ENCODE measurements at regions not wholly inside any gene's neighbourhood (a gene's known extent, or its start where the extent isn't known, plus 50 kb on each side); places are given as distances from the start of the nearest gene placed in this dataset.

DNA sequence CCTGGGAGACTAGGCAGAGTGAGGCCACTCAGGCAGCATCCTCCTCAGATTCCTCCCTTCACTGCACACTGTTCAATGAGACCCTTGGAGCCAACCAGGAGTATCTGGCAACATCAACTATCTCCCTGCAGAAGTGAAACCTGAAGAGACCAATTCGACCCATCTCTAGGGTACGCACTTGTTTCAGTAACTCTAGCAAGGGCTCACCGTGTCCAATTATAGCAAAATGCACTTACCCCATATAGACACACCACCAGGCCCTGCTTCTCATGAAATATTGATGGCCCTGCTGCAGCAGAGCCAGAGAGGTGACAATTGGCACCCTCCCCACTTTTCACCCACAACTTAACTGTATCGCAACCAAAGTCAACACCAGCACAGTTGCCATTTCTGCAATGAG lies 196.1 kb upstream of the IGF1R start:
- H3K4me3 ChIP-seq, result no peak overlapping the region
- H3K9me3 ChIP-seq, result no peaks in the 10 kb centered on the region
- H3K4me1 ChIP-seq, result no peaks in the 10 kb centered on the region
- no peaks in the 10 kb centered on the region for H3K27me3 ChIP-seq
- 90% methylated on average over 4 of the region's 4 CpGs for WGBS, 2 donors
- no peak for TF ChIP-seq EP300 (IDR thresholded peaks at IDR 0.05)
- TF ChIP-seq POLR2AphosphoS5 (IDR thresholded peaks at IDR 0.05), result no peak
- TF ChIP-seq, protein P1, sequence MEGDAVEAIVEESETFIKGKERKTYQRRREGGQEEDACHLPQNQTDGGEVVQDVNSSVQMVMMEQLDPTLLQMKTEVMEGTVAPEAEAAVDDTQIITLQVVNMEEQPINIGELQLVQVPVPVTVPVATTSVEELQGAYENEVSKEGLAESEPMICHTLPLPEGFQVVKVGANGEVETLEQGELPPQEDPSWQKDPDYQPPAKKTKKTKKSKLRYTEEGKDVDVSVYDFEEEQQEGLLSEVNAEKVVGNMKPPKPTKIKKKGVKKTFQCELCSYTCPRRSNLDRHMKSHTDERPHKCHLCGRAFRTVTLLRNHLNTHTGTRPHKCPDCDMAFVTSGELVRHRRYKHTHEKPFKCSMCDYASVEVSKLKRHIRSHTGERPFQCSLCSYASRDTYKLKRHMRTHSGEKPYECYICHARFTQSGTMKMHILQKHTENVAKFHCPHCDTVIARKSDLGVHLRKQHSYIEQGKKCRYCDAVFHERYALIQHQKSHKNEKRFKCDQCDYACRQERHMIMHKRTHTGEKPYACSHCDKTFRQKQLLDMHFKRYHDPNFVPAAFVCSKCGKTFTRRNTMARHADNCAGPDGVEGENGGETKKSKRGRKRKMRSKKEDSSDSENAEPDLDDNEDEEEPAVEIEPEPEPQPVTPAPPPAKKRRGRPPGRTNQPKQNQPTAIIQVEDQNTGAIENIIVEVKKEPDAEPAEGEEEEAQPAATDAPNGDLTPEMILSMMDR (IDR thresholded peaks at IDR 0.05), result no peak
- no peak for TF ChIP-seq POLR2A (IDR thresholded peaks at IDR 0.05)
- H3K36me3 ChIP-seq, result no peaks in the 10 kb centered on the region
- no peak overlapping the region for H3K27ac ChIP-seq
- no peak for DNase-seq
- intact Hi-C loops (cut with DNase I), result no loop called here

DNA sequence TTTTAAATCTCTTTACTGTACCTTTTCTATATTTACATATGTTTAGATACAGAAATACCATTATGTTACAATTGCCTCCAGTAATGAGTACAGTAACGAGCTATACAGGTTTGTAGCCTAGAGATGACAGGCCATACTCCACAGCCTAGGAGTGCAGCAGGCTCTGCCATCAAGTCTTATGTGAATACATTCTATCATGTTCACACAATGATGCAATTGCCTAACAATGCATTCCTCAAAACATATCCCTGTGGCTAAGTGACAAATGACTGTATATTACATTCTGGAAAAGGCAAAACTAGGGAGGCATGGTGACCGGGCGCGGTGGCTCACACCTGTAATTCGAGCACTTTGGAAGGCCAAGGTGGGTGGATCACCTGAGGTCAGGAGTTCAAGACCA lies 192.4 kb upstream of the IGF1R start:
- intact Hi-C loops (cut with DNase I), result no loop called here
- H3K4me3 ChIP-seq, result no peak overlapping the region
- no peaks in the 10 kb centered on the region for H3K9me3 ChIP-seq
- no peaks in the 10 kb centered on the region for H3K4me1 ChIP-seq
- no peak for DNase-seq
- no peaks in the 10 kb centered on the region for H3K27me3 ChIP-seq
- WGBS, 2 donors, result 80 to 88% methylated on average over 5 of the region's 5 CpGs
- H3K36me3 ChIP-seq, result no peaks in the 10 kb centered on the region
- TF ChIP-seq POLR2A (IDR thresholded peaks at IDR 0.05) (no peak), POLR2AphosphoS5 (IDR thresholded peaks at IDR 0.05) (no peak), EP300 (IDR thresholded peaks at IDR 0.05) (no peak)
- TF ChIP-seq, protein P1 (IDR thresholded peaks at IDR 0.05), result no peak
- H3K27ac ChIP-seq, result no peak overlapping the region

DNA sequence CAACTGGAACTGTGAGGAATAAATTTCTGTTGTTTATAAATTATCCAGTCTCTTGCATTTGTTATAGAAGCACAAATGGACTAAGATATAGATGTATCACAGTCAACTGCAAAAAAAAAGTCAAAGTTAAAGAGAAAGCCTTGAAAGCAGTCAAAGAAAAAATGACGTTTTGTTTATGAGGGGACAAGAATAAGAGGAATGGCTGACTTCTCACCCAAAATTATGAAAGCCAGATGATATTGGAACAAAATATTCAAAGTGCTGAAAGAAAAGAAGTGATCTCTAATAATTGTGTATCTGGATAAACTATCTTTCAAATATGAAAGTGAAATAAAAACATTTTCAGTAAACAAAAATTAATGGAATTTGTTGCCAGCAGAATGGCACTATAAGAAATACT lies 171.8 kb upstream of the IGF1R start:
- Histone ChIP-seq H3K4me1 (no peaks in the 10 kb centered on the region), H3K4me3 (no peak overlapping the region), H3K9me3 (peaks cover 0 to 13% (median 4%) of the 10 kb centered on the region in 4 donors), H3K27me3 (no peaks in the 10 kb centered on the region), H3K36me3 (no peaks in the 10 kb centered on the region), H3K27ac (no peak overlapping the region)
- intact Hi-C loops (cut with DNase I), result no loop called here
- TF ChIP-seq POLR2AphosphoS5 (IDR thresholded peaks at IDR 0.05), result no peak
- no peak for TF ChIP-seq EP300 (IDR thresholded peaks at IDR 0.05)
- TF ChIP-seq POLR2A (IDR thresholded peaks at IDR 0.05), result no peak
- no peak for DNase-seq
- 70 to 73% methylated on average over 1 of the region's 1 CpG for WGBS, 2 donors

DNA sequence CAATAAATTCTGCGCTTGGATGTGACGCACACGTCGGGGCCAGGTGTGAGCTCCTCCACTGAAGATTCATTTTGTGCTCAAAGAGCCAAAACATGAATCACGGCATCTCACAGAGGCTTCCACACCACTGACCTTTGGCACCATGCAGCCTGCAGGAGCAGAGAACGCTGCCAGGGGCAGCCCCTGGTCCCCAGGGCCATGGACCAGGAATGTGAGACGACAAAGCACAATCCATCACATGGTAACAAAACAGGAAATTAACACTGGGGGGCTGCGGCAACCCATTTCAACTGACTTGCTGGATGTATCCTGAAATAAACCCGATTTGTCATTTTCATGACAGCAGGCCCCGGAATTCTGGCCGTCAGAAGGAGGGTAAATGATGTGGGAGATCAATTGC lies 167.5 kb upstream of the IGF1R start:
- Histone ChIP-seq H3K9me3 (peaks cover 0 to 14% (median 0%) of the 10 kb centered on the region in 4 donors), H3K27me3 (no peaks in the 10 kb centered on the region), H3K36me3 (no peaks in the 10 kb centered on the region), H3K4me1 (no peaks in the 10 kb centered on the region), H3K4me3 (no peak overlapping the region), H3K27ac (no peak overlapping the region)
- 77 to 82% methylated on average over 11 of the region's 11 CpGs for WGBS, 2 donors
- TF ChIP-seq EP300 (IDR thresholded peaks at IDR 0.05), result no peak
- no peak for TF ChIP-seq POLR2AphosphoS5 (IDR thresholded peaks at IDR 0.05)
- TF ChIP-seq, protein P1 (IDR thresholded peaks at IDR 0.05), result no peak
- no peak for TF ChIP-seq POLR2A (IDR thresholded peaks at IDR 0.05)
- DNase-seq, result no peak
- intact Hi-C loops (cut with DNase I), result no loop called here

DNA sequence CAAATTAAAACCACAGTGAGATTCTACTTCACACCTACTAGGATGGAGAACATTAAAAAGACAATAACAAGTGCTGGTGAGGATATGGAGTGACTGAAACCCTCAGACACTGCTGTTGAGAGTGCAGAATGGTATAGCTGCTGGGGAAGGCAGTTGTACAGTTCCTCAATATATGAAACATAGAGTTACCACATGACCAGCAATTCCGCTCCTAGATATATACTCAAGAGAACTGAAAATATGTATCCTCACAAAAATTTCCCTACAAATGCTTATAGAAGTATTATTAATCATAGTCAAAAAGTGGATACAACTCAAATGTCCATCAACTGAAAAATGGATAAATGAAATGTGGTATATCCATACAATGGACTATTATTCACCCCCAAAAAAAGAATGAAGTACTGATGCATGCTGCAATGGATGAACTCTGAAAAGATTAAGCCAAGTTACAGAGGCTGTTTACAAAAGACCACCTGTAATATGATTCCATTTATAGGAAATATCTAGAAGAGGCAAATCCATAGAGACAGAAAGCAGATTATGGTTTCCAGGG lies 164.7 kb upstream of the IGF1R start:
- Histone ChIP-seq H3K27ac (no peak overlapping the region), H3K36me3 (no peaks in the 10 kb centered on the region), H3K9me3 (peaks cover 0 to 5% (median 0%) of the 10 kb centered on the region in 4 donors), H3K4me1 (no peaks in the 10 kb centered on the region), H3K27me3 (no peaks in the 10 kb centered on the region), H3K4me3 (no peak overlapping the region)
- intact Hi-C loops (cut with DNase I), result no loop called here
- TF ChIP-seq EP300 (IDR thresholded peaks at IDR 0.05), result no peak
- TF ChIP-seq, protein P1 (IDR thresholded peaks at IDR 0.05), result no peak
- TF ChIP-seq POLR2A (IDR thresholded peaks at IDR 0.05), result no peak
- no peak for TF ChIP-seq POLR2AphosphoS5 (IDR thresholded peaks at IDR 0.05)
- 93 to 97% methylated on average over 1 of the region's 1 CpG for WGBS, 2 donors
- DNase-seq, result no peak

Data from sigmoid colon (tissue), 6 donors.